ENCODE measurements at regions not wholly inside any gene's neighbourhood (a gene's known extent, or its start where the extent isn't known, plus 50 kb on each side); places are given as distances from the start of the nearest gene placed in this dataset.

DNA sequence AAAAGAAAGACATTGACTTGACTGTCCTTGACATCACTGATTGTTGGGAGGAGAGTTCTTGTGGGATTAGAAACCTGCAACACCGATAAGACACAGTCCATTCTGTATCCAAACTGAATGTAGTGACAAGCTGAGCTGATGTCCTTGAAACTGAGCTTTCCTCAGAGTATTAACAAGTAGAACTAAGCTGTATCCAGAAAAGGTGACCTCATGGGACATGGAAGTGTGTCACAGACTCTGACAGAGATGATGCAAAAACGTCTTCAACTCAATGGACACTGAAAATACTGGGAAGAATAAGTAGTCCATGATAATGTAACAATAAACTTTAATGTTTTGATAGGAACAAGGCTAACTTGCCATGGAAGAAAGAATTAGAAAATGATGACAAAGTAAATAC, 690.1 kb downstream of the CDH18 start:
- Histone ChIP-seq H3K9me1 (ENCODE audit: control insufficient read depth, extremely low read depth, insufficient read depth, low read length) (no peaks in the 10 kb centered on the region), H2AFZ (ENCODE audit: control insufficient read depth, low read length) (peak overlapping the region; percentile 16), H3K9me3 (ENCODE audit: control insufficient read depth, low read depth, low read length) (no peaks in the 10 kb centered on the region), H4K20me1 (ENCODE audit: control insufficient read depth, extremely low read depth, insufficient read depth, low read length) (no peaks in the 10 kb centered on the region), H3K4me1 (ENCODE audit: control insufficient read depth, extremely low read depth, insufficient read depth, low read length) (no peaks in the 10 kb centered on the region), H3K79me2 (ENCODE audit: control insufficient read depth, insufficient read depth, low read length) (no peaks in the 10 kb centered on the region), H3K4me3 (ENCODE audit: control insufficient read depth in 2 of 3, extremely low read depth in 1 of 3, insufficient read depth in 2 of 3, low read depth in 1 of 3, low read length in 3 of 3) (no peak overlapping the region), H3K4me2 (ENCODE audit: control insufficient read depth, extremely low read depth, insufficient read depth, low read depth, low read length) (no peak overlapping the region), H3K27me3 (ENCODE audit: control insufficient read depth, extremely low read depth, insufficient read depth, low read length) (no peaks in the 10 kb centered on the region), H3K27ac (ENCODE audit: control insufficient read depth, insufficient read depth, low read length) (no peak overlapping the region), H3K9ac (ENCODE audit: control insufficient read depth, extremely low read depth, insufficient read depth, low read length) (no peak overlapping the region), H3K36me3 (ENCODE audit: control insufficient read depth in 2 of 2, extremely low read depth in 1 of 2, insufficient read depth in 2 of 2, low read length in 2 of 2) (no peaks in the 10 kb centered on the region)
- DNase-seq (ENCODE audit: low read depth, low spot score) (no peak), FAIRE-seq (no peak)
- TF ChIP-seq, protein P1, sequence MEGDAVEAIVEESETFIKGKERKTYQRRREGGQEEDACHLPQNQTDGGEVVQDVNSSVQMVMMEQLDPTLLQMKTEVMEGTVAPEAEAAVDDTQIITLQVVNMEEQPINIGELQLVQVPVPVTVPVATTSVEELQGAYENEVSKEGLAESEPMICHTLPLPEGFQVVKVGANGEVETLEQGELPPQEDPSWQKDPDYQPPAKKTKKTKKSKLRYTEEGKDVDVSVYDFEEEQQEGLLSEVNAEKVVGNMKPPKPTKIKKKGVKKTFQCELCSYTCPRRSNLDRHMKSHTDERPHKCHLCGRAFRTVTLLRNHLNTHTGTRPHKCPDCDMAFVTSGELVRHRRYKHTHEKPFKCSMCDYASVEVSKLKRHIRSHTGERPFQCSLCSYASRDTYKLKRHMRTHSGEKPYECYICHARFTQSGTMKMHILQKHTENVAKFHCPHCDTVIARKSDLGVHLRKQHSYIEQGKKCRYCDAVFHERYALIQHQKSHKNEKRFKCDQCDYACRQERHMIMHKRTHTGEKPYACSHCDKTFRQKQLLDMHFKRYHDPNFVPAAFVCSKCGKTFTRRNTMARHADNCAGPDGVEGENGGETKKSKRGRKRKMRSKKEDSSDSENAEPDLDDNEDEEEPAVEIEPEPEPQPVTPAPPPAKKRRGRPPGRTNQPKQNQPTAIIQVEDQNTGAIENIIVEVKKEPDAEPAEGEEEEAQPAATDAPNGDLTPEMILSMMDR (optimal IDR thresholded peaks at IDR 0.05 in 1 of 3, IDR thresholded peaks at IDR 0.05 in 1 of 3, conservative IDR thresholded peaks at IDR 0.05 in 1 of 3; ENCODE audit: extremely low read depth in 1 of 3, insufficient read depth in 2 of 3, low read length in 3 of 3): no peak
- TF ChIP-seq EZH2 (IDR thresholded peaks at IDR 0.05; ENCODE audit: low read length): no peak
- dilution Hi-C loops (cut with MboI; ENCODE audit: extremely low pct_ligation_motif_present, low sequenced_read_pairs): no loop called here

DNA sequence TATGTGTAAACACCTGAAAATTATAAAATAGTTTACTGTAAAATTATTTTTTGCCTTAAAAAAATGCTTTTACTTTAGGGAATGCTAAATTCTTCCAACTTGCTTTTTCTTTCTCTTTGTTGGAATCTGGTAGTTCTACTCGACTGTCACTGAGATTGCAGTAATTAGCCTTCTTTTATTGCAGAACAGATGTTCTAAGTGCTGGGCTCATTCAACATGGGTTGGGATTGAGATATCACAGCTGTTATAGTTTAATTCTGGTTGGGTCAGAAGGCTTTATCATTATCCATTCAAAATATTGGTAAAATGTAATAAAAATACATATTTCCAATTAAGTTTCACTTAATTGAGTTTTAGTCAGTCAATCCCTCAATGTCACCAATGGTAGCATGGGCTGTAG, 686.7 kb downstream of the CDH18 start:
- no peak overlapping the region for H2AFZ ChIP-seq (ENCODE audit: control insufficient read depth, low read length)
- H3K4me1 ChIP-seq (ENCODE audit: control insufficient read depth, extremely low read depth, insufficient read depth, low read length): no peaks in the 10 kb centered on the region
- no peaks in the 10 kb centered on the region for H3K36me3 ChIP-seq (ENCODE audit: control insufficient read depth in 2 of 2, extremely low read depth in 1 of 2, insufficient read depth in 2 of 2, low read length in 2 of 2)
- dilution Hi-C loops (cut with MboI; ENCODE audit: extremely low pct_ligation_motif_present, low sequenced_read_pairs): no loop called here
- H3K9me1 ChIP-seq (ENCODE audit: control insufficient read depth, extremely low read depth, insufficient read depth, low read length): no peaks in the 10 kb centered on the region
- H3K79me2 ChIP-seq (ENCODE audit: control insufficient read depth, insufficient read depth, low read length): no peaks in the 10 kb centered on the region
- FAIRE-seq (no peak), DNase-seq (ENCODE audit: low read depth, low spot score) (no peak)
- no peaks in the 10 kb centered on the region for H3K9me3 ChIP-seq (ENCODE audit: control insufficient read depth, low read depth, low read length)
- H3K4me3 ChIP-seq (ENCODE audit: control insufficient read depth in 2 of 3, extremely low read depth in 1 of 3, insufficient read depth in 2 of 3, low read depth in 1 of 3, low read length in 3 of 3): no peak overlapping the region
- no peak overlapping the region for H3K27ac ChIP-seq (ENCODE audit: control insufficient read depth, insufficient read depth, low read length)
- no peaks in the 10 kb centered on the region for H4K20me1 ChIP-seq (ENCODE audit: control insufficient read depth, extremely low read depth, insufficient read depth, low read length)
- no peak overlapping the region for H3K9ac ChIP-seq (ENCODE audit: control insufficient read depth, extremely low read depth, insufficient read depth, low read length)
- no peaks in the 10 kb centered on the region for H3K27me3 ChIP-seq (ENCODE audit: control insufficient read depth, extremely low read depth, insufficient read depth, low read length)
- H3K4me2 ChIP-seq (ENCODE audit: control insufficient read depth, extremely low read depth, insufficient read depth, low read depth, low read length): no peak overlapping the region
- TF ChIP-seq, protein P1 (optimal IDR thresholded peaks at IDR 0.05 in 1 of 3, IDR thresholded peaks at IDR 0.05 in 1 of 3, conservative IDR thresholded peaks at IDR 0.05 in 1 of 3; ENCODE audit: extremely low read depth in 1 of 3, insufficient read depth in 2 of 3, low read length in 3 of 3): no peak
- no peak for TF ChIP-seq EZH2 (IDR thresholded peaks at IDR 0.05; ENCODE audit: low read length)
